IPS DF 4.7 (cell line): ENCODE measurements at regions not wholly inside any gene's neighbourhood (a gene's known extent, or its start where the extent isn't known, plus 50 kb on each side); places are given as distances from the start of the nearest gene placed in this dataset.
"Not testable (repeated sequence)": the region's sequence is repeated elsewhere in the genome, so short reads cannot be mapped to it uniquely, and the experiment has no call there.

ENCODE experiments used
- DNase-seq: peaks from one replicate; pipeline ENCODE4 v3.0.0-alpha.2; 2013; ENCODE audit warnings: low spot score; ENCODE audit errors: extremely low read depth

DNA sequence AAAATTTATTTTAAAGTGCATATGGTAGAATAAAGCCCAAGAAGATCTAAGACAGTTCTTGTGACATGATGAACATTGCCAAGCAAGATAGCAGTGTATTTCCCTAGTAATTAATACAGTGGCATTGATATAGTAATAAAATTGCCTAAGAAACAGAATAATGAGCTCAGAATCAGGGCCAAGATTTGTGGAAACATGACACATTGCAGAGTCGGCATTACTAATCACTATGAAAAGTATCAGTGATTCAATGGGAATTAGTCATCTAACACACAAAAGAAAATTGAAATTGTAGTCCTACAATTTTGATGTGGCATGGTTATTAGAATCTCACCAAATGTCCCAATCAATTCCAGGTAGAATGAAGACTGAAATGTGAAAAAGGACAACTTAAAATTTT lies 243.0 kb upstream of the CYRIA start:
- no peak for DNase-seq

DNA sequence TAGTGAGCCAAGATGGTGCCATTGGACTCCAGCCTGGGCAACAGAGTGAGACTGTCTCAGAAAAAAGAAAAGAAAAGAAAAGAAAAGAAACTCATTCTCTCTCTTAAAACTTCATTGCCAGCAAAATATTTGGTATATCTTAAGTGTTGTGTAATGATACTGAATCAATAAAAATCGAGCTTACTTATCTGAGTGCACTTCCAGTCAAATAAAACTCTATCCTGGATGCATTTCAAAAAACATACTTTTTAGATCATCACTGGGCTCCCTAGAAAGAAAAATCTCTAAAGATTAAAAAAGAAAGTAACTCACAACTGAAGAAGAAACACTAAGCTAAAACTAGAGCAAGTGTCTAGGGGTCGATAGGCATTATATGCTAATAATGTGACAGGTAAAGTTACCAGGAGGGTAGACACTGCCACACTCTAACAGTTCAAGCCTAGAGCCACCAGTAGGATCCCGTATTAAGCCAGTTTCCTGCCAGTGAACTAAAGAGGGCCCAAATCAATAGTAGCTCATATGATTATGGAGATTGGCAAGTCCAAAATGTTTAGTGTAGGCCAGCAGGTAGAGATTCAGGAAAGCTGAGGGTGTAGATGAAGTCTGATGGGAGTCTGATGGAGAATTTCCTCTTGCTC lies 242.1 kb upstream of the CYRIA start:
- DNase-seq = no peak

DNA sequence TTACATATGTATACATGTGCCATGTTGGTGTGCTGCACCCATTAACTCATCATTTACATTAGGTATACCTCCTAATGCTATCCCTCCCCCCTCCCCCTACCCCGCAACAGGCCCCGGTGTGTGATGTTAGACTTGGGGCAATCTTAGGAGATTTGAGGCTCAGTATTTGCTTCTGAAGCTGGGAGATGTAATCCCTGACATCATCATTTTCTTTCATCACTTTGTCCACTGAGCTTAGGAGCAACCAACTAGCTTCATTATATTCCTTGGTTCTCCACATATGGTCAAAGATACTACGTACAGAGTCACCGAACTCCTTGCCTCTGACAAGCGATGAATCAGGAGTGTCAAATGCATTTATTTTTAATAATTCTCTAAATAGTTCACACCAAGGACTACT lies 239.7 kb upstream of the CYRIA start:
- DNase-seq = not testable (repeated sequence)

DNA sequence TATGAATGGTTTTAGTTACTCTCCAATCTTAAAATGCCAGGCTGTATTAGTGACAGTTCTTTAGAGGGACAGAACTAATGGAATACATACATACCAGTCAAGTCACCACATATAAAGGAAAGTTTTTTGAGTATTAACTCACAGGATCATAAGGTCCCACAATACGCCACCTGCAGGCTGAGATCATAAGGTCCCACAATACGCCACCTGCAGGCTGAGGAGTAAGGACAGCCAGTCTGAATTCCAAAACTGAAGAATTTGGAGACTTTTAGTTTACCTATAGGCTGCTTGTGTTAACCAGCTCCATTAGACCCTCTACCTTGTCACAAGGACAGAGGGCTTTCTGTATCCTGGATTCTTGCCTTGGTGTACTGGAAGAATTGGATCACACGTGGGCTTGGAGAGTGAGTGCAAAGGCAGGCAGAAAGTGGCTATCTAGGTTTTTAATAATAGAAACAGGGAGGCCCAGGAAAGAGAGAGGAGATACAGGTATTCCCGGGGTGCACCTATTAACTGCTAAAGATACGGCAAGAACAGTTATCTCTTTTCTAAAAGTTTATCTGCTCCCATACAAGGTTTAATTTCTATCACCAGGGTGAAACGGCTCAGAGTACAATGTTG lies 234.9 kb upstream of the CYRIA start:
- peak; percentile 58 for DNase-seq

DNA sequence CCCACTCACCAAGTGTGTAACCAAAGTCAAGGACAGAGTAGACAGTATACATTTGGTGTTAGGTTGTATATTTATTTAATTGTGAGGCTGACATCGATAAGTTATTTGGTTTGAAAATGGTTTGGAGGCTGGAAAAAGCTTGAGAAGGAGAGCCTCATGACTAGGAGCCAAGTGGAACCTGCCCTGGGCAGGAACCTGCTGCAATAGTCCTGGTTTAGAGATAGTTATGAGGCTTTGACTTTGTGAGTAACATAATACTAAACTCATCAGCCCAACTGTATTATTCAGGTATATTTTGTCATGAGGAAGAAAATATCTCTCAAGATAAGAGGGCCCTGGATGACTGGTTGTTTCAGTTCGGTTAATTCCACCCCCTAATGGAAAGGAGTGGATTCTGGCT lies 234.3 kb upstream of the CYRIA start:
- DNase-seq = no peak

DNA sequence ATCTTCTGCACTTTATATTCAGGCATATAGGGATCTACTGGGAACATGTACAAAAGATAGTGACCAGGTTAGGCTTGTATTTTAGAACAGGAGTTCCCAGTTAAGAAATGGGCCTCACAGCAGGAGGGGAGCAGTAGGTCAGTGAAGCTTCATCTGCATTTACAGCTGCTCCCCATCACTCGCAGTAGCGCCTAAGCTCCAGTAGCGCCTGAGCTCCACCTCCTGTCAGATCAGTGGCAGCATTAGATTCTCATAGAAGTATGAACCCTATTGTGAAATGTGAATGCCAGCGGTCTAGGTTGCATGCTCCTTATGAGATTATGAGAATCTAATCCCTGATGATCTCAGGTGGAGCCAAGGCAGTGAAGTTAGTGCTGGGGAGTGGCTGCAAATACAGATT lies 224.4 kb upstream of the CYRIA start:
- DNase-seq = peak; percentile 28

DNA sequence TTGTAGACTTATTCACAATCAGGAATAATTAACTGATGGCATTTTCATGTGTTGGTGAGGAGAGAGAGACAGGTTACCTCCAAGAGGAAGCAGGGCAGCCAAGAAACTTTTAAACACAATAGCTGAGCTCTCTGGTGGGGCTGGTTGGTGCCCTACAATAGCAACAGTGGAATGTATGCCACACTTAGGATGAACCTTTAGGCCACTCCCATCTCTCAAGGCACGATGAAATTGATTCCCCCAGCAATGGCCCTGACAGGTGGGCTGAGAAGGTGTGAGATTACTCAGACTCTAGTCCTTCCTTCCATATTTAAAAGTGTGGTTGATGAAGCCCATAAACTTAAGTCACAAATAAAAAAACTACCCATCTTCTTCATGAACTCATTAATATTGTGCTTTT lies 219.4 kb upstream of the CYRIA start:
- DNase-seq = no peak

DNA sequence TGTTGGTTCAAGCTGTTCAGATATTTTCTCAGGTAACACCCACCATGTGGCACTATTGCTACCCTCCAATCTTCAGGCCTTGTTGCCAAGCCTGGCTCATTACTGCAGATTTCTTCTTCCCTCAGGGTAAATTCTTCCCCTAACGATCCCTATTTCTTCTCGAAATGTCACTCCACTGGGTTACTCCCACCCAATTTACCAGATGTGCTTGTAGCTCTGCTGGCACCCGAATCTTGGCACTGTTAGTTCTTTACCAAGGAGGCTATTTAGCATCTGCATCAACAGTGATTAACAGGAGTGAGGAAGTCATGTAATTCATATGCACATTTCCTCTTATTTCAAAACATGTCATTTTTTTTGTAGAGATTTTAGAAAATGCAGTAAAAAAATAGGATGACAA lies 217.1 kb upstream of the CYRIA start:
- no peak for DNase-seq

DNA sequence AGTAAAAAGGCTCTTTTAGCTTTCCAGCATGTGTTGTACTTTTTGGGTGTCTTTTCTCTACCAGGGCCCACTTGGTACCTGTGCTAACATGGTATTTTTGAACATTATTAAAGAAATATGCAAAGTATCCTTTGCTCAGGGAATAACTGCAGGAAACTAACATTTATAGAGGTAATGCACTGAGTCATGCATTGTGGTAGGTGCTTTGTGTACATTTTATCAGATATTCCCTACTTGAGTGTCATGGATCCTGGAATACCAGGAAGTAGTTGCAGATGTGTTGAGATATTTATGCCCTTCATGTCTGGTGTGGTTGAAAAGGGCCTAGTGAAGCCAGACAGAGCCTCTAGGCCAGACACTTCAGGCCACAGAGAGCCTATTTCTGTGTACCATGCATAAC lies 215.5 kb upstream of the CYRIA start:
- DNase-seq = no peak

DNA sequence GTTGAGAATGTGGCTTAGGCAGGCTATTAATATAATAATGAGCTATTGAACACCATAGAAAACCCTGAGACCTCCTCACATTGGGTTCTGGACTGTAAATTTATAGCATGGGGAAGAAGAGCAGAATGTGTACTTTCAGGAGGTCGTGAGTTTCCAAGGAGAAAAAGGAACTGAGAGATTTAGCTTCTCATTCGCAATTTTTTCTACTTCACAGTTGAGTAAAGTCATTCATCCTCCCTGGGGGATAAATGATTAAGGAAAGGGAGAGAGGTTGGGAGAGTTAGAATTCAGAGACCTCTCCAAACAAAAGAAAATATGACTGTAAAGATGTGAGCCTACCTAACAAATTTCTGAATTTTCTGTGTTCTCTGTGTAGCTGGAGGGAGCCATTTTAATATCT lies 205.8 kb upstream of the CYRIA start:
- DNase-seq = no peak

DNA sequence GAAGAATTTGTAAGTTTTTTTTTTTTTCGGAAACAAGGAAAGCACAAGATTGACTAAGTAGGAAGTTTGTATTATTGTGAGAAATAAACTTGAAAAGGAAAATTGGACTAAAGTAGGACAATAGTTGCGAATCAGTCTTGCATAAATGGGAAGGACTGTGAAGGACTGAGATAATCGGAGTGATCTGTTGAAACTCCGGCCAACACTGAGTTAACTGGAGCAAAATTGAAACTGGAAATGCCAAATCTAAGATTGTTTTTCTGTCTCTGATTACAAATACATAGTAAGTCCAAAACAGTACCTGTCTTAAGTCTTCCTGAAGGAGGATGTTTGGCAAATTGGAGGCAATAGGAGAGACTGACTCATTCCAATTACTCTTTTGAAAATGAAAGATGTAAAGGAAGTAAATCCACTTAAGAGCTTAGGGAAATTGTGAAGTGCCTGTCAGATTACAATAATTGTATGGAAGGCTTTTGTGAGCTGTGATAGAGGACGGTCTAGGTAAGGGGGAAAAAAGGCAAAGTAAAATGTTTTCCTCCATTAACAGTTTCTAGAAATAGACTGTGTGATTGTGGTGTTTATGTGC lies 204.9 kb upstream of the CYRIA start:
- no peak for DNase-seq

DNA sequence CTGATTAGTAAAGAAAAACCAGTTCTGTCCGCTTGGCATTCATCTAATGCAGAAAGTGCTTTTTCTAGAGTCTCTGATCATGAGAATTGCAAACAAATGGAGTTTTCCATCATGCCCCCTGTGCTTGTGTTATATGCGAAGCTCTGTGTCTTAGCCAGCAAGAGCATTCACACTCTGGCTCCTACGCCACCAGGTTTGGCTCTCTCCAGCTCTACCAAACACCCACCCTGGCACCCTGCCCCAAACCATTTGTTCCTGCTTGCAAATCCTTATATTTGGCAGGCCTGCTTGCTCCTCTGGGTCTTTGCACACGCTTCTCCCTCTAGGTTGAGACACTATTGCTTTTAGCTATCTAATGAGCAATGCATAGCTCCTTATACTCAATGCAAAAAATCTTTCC lies 204.1 kb upstream of the CYRIA start:
- no peak for DNase-seq

DNA sequence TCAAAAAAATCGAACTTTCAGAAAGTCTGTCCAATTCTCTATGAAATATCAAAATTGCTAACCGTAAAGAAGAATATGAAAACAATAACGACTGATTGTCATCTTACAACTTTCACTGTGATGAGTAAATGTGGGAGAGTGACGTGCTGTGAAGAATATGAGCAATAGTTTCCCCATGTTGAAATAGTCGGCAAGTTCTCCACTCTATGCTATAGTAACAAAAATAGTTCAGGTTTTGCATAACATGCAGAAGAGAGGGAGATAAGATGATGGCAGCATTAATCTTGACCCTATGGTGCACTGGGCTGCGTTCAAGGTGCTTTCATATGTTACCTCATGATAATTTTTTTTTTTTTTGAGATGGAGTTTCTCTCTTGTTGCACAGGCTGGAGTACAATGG lies 196.8 kb upstream of the CYRIA start:
- DNase-seq = no peak

DNA sequence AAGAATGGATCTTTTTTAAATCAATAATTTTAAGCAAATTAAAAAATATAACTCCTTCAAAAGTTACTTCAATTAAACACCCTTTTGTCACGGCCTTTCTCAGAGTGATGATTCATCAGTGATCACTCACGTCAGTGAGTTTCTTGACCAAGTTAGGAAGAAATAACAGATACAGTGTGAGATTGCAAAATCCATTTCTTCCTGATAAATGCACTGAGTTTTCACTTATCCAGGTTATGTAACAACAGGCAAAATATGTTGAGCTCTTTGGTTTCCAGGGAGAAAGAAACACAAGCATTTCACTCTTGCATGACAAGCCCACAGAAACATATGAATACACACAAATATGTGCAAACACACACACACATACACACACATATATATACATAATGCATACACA lies 195.9 kb upstream of the CYRIA start:
- no peak for DNase-seq

DNA sequence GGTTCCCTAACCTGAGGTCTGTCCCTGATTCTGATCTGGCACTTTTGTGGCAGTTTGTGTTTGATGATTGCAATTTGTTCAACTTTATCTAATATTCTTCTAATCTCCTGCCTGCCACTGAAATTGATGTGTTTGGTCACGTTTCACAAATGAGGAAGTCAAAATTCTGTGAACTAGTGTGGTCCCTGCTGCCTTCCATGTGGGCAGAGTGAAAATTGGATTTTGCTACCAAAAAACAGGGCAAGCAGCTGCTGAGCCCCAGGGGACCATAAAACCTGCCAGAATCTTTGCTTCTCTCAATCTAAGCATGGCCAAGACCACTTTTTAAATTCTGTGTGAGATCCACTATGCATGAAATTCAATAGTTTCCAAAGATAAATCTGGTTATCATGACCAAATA lies 195.5 kb upstream of the CYRIA start:
- DNase-seq = no peak

DNA sequence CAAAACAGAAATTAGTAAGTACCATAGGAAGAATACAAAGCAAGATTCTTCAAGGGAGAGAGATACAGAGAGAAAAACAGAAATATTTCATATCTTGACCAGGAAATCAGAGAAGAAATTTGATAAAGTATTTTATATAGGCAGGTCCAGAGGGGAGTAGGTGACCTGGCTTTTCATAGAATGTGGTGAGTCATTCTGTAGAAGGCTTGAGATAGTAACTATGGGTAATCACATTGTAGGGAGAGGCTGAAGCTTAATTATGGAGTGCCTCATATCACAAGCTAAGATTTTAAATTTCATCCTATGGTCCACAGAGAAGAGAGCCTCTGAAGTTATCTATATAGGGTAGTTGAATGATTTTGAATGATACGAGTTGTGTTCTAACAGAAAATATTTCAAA lies 195.0 kb upstream of the CYRIA start:
- no peak for DNase-seq

DNA sequence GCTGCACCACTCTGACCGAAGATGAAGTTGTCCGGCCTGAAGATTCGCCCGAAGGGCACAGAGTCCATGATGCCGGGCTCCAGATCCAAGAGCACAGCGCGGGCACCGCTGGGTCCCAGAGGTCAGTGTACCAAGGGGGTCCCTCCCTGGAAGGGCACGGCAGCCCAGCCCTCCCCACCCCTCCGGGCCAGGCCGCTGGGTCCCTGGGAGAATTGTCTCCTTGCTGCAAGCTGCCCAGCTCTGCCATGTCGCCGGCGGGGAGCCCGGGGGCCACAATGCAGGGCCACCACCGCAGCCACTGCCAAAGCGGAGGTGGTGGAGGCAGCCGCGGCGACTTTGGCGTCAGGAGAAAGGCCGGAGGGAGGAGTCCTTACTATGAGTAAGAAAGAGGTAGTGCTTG lies 189.5 kb upstream of the CYRIA start:
- DNase-seq = no peak

DNA sequence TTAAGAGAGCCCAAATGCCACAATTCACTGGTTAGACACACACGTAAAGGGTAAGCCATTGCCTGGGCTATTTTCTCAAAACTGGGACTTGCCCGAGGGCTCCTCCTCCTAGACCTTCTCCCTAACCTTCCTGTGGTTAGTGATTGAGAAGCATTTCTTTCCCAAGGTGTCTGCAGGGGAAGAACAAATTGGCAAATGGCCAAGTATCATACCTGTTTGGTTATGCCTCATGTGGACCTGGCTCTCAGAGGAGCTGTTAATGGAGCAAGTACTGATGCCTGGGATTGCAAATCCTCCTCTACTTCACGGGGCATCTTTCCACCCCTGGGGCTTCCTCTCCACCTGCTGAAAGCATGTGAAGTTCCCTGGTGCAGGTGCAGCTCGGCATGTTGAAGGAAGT lies 187.5 kb upstream of the CYRIA start:
- DNase-seq = no peak

DNA sequence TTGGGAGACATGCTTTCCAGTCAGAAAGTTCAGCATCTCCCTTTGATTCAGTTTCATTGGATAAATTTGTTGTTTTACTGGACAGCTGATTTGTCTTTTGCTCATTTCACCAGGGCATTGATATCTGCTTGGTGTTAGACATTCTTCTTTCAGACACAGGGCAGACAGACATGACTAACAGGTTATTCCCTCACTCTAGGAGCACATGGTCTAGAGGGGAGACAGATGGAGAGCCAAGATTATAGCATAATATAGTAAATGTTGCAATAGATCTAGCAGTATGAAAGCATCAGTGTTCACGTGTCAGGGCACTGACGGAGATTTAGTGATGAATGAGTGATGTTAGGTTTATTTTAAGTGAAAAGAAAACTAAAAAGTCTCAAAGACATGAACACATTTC lies 187.0 kb upstream of the CYRIA start:
- DNase-seq = no peak

DNA sequence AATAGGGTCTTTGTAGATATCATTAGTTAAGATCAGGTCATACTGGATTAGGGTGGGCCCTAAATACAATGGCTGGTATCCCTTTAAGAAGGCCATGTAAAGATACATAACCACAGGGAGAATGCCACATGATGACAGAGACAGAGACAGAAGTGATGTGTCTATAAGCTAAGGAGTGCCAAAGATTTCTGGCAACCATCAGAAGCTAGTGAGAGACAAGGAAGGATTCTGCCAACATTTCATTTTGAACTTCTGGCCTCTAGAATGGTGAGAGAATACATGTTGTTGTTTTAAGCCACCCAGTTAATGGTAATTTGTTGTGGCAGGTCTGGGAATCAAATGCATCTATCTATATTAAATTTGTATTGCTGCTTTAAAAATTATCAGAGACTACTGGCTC lies 185.5 kb upstream of the CYRIA start:
- DNase-seq = no peak

DNA sequence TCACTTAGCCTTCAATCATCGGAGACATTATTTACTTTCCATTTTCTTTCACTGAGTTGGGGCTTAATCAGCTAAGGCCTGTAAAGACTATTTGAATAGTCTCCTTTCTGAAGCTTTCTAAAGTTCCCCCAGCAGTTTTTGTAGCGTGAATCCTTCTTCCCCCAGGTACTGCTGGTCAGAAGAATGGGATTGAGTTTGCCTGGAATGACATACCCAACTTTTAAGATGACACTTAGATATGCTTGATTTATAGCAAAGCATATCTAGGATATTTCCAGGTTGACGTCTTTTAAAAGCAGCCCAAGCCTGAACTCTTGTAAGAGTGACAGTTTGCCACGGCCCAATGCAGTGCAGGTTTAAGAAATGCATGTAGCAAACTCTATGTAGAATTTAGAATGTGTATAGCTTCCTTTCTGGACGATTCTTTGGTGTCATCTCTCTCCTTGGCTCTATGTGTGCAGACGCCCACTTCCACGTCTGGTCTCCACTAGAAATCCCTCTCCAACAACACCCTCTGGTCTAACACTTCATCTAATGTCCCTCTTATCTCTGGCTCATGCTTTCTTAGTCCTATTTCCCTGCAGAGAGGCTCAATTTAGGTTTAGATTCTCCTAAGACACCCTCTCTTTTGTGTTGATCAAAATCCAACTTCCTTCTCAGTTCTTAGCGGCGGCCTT lies 175.0 kb upstream of the CYRIA start:
- DNase-seq = no peak

DNA sequence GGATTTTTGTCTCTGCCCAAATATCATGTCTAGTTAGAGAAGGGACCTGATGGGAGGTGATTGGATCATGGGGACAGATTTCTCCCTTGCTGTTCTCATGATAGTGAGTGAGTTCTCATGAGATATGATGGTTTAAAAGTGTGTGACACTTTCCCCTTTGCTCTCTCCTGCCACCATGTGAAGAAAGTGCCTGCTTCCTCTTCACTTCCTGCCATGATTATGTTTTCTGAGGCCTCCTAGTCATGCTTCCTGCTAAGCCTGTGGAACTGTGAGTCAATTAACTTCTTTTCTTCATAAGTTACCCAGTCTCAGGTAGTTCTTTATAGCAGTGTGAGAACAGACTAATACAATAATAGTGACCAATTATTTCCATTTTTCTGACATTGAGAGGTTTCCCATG lies 167.3 kb upstream of the CYRIA start:
- DNase-seq = no peak

DNA sequence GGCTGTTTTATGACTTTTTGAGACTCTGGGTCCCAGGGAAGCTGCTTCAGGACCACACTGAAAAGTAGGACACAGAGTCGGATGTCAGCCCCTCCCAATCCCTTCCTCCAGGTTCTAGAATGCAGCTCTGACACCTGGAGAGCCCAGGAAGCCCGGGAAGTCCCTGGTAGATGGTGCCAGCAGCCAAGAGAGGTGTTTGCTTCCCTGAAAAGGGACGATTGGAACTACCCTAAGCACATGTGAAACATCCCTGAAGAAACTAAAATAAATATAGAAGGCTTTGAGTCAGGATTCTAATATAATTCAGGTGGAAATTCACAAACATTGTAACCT lies 163.2 kb upstream of the CYRIA start:
- no peak for DNase-seq
